Prostate gland (tissue), 2 donors: ENCODE measurements at regions not wholly inside any gene's neighbourhood (a gene's known extent, or its start where the extent isn't known, plus 50 kb on each side); places are given as distances from the start of the nearest gene placed in this dataset.

Source experiments
- CTCF ChIP-seq, 4 experiments: fragments of 200-600 bp in 2 of 4; fragments of 450-650 bp in 2 of 4; sonication (generic) in 2 of 4; IDR thresholded peaks; 1 replicate in 3 of 4; 2 replicates in 1 of 4; pipeline ENCODE4 v1.5.1; 2016 to 2019; ENCODE audit warnings: antibody characterized with exemption in 4 of 4, mild to moderate bottlenecking in 2 of 4, moderate library complexity in 2 of 4
- POLR2AphosphoS5 ChIP-seq: sonication (generic); formaldehyde crosslinking; IDR thresholded peaks from one replicate; pipeline ENCODE4 v1.6.1; 2017; ENCODE audit warnings: antibody characterized with exemption

GRCh38 chr20:47413189-47413588 lies 56.7 kb upstream of the ZMYND8 start:
- TF ChIP-seq CTCF (IDR thresholded peaks at IDR 0.05) = no peak
- TF ChIP-seq POLR2AphosphoS5 = no peak
